ENCODE measurements at regions not wholly inside any gene's neighbourhood (a gene's known extent, or its start where the extent isn't known, plus 50 kb on each side); places are given as distances from the start of the nearest gene placed in this dataset.
A peak's percentile ranks its signal among the peaks of the same experiment; 100 is the strongest.

- no peak for DNase-seq (ENCODE audit: low read depth, low spot score)
Measured at GRCh38 chr6:134714679-134715078, 235.2 kb downstream of the ALDH8A1 start.

- no peak for DNase-seq (ENCODE audit: low read depth, low spot score)
Measured at GRCh38 chr6:134714113-134714512, 235.8 kb downstream of the ALDH8A1 start.

GRCh38 chr6:134712311-134712710 lies 237.6 kb downstream of the ALDH8A1 start:
- DNase-seq (ENCODE audit: low read depth, low spot score): no peak

- DNase-seq (ENCODE audit: low read depth, low spot score): no peak
Measured at GRCh38 chr6:134708079-134708478, 241.8 kb downstream of the ALDH8A1 start.

GRCh38 chr6:134707342-134708031 lies 242.4 kb downstream of the ALDH8A1 start:
- peak; percentile 24 for DNase-seq (ENCODE audit: low read depth, low spot score)

GRCh38 chr6:134706806-134707205 lies 243.1 kb downstream of the ALDH8A1 start:
- no peak for DNase-seq (ENCODE audit: low read depth, low spot score)

GRCh38 chr6:134706153-134706552 lies 243.7 kb downstream of the ALDH8A1 start:
- DNase-seq (ENCODE audit: low read depth, low spot score): peak; percentile 28

- no peak for DNase-seq (ENCODE audit: low read depth, low spot score)
Measured at GRCh38 chr6:134703206-134703605, 246.7 kb downstream of the ALDH8A1 start.

GRCh38 chr6:134702279-134702678 lies 247.6 kb downstream of the ALDH8A1 start:
- DNase-seq (ENCODE audit: low read depth, low spot score): no peak

GRCh38 chr6:134701301-134701700 lies 248.6 kb downstream of the ALDH8A1 start:
- no peak for DNase-seq (ENCODE audit: low read depth, low spot score)

- DNase-seq (ENCODE audit: low read depth, low spot score): no peak
Measured at GRCh38 chr6:134698228-134698627, 251.7 kb downstream of the ALDH8A1 start.

- DNase-seq (ENCODE audit: low read depth, low spot score): no peak
Measured at GRCh38 chr6:134692008-134692407, 257.9 kb downstream of the ALDH8A1 start.

- DNase-seq (ENCODE audit: low read depth, low spot score): no peak
Measured at GRCh38 chr6:134691180-134691579, 258.7 kb downstream of the ALDH8A1 start.

GRCh38 chr6:134690048-134690447 lies 259.9 kb downstream of the ALDH8A1 start:
- no peak for DNase-seq (ENCODE audit: low read depth, low spot score)

GRCh38 chr6:134689641-134690040 lies 260.3 kb downstream of the ALDH8A1 start:
- DNase-seq (ENCODE audit: low read depth, low spot score): no peak

- no peak for DNase-seq (ENCODE audit: low read depth, low spot score)
Measured at GRCh38 chr6:134689177-134689576, 260.7 kb downstream of the ALDH8A1 start.

GRCh38 chr6:134686071-134686470 lies 263.8 kb downstream of the ALDH8A1 start:
- no peak for DNase-seq (ENCODE audit: low read depth, low spot score)

GRCh38 chr6:134684423-134684795 lies 265.5 kb downstream of the ALDH8A1 start:
- no peak for DNase-seq (ENCODE audit: low read depth, low spot score)

GRCh38 chr6:134683783-134684422 lies 266.0 kb downstream of the ALDH8A1 start:
- DNase-seq (ENCODE audit: low read depth, low spot score): no peak

GRCh38 chr6:134680433-134680832 lies 269.5 kb downstream of the ALDH8A1 start:
- no peak for DNase-seq (ENCODE audit: low read depth, low spot score)

GRCh38 chr6:134680021-134680420 lies 269.9 kb downstream of the ALDH8A1 start:
- no peak for DNase-seq (ENCODE audit: low read depth, low spot score)

- no peak for DNase-seq (ENCODE audit: low read depth, low spot score)
Measured at GRCh38 chr6:134678436-134678889, 271.4 kb downstream of the ALDH8A1 start.
